DND-41 (cell line): ENCODE measurements at regions not wholly inside any gene's neighbourhood (a gene's known extent, or its start where the extent isn't known, plus 50 kb on each side); places are given as distances from the start of the nearest gene placed in this dataset.
A peak's percentile ranks its signal among the peaks of the same experiment; 100 is the strongest.

Experiments
- ATAC-seq: fragments of 200-7000 bp; cut with Tn5 transposase; 3 replicates; pipeline ENCODE4 v1.9.1; 2021; ENCODE audit warnings: low read depth; ENCODE audit not compliant: insufficient read depth
- DNase-seq: peaks from one replicate; pipeline ENCODE4 v3.0.0-alpha.2; 2020
- H2AFZ ChIP-seq: 2 replicates; pipeline ENCODE4 v1.6.0; 2012; ENCODE audit warnings: low read depth, low read length
- H3K27ac ChIP-seq: 2 replicates; pipeline ENCODE4 v1.5.1; 2012; ENCODE audit warnings: low read length, inconsistent platforms
- H3K27me3 ChIP-seq: fragments of 200-600 bp; sonication (generic); 2 replicates; pipeline ENCODE4 v1.6.0; 2012; ENCODE audit warnings: low read length, mild to moderate bottlenecking, inconsistent platforms; ENCODE audit not compliant: insufficient read depth, poor library complexity
- H3K36me3 ChIP-seq: 2 replicates; pipeline ENCODE4 v1.5.1; 2012; ENCODE audit warnings: low read length, inconsistent platforms; ENCODE audit not compliant: insufficient read depth
- H3K4me1 ChIP-seq: 2 replicates; pipeline ENCODE4 v1.5.1; 2012; ENCODE audit warnings: mild to moderate bottlenecking, low read length; ENCODE audit not compliant: insufficient read depth
- H3K4me2 ChIP-seq: 2 replicates; pipeline ENCODE4 v1.6.0; 2012; ENCODE audit warnings: mild to moderate bottlenecking, moderate library complexity, low read length, inconsistent platforms; ENCODE audit not compliant: insufficient read depth
- H3K4me3 ChIP-seq, 2 experiments: fragments of 200-600 bp in 1 of 2; shearing (Covaris generic) in 1 of 2; 2 replicates each; pipeline ENCODE4 v1.5.1; 2012 to 2016; ENCODE audit warnings: inconsistent platforms in 2 of 2, low read length in 2 of 2, mild to moderate bottlenecking in 2 of 2, low read depth in 1 of 2, moderate library complexity in 1 of 2
- H3K79me2 ChIP-seq: 2 replicates; pipeline ENCODE4 v1.6.0; 2012; ENCODE audit warnings: low read length, inconsistent platforms; ENCODE audit not compliant: insufficient read depth
- H3K9ac ChIP-seq: 2 replicates; pipeline ENCODE4 v1.6.0; 2012; ENCODE audit warnings: low read depth, mild to moderate bottlenecking, inconsistent platforms, low read length, moderate library complexity
- H3K9me3 ChIP-seq: 2 replicates; pipeline ENCODE4 v1.5.1; 2012; ENCODE audit warnings: low read length, moderate library complexity, mild to moderate bottlenecking, inconsistent platforms; ENCODE audit not compliant: insufficient read depth, severe bottlenecking
- H4K20me1 ChIP-seq: 2 replicates; pipeline ENCODE4 v1.6.0; 2012; ENCODE audit warnings: low read length; ENCODE audit not compliant: insufficient read depth
- EZH2 ChIP-seq: IDR thresholded peaks from 3 replicates; pipeline ENCODE4 v1.6.1; 2012; ENCODE audit warnings: borderline replicate concordance, low read depth, mild to moderate bottlenecking, moderate library complexity, low read length, inconsistent platforms; ENCODE audit not compliant: severe bottlenecking
- TF ChIP-seq, protein P1 (sequence below): IDR thresholded peaks from 2 replicates; pipeline ENCODE4 v1.5.1; 2012; ENCODE audit warnings: borderline replicate concordance, low read length, moderate library complexity, mild to moderate bottlenecking; ENCODE audit not compliant: poor library complexity, severe bottlenecking; ENCODE audit errors: extremely low read depth

- Histone ChIP-seq H3K9ac (no peak overlapping the region), H3K4me1 (no peaks in the 10 kb centered on the region), H3K9me3 (peaks cover 5% of the 10 kb centered on the region), H3K27me3 (no peaks in the 10 kb centered on the region), H3K27ac (no peak overlapping the region), H3K4me3 (no peak overlapping the region), H4K20me1 (no peaks in the 10 kb centered on the region), H2AFZ (no peak overlapping the region), H3K4me2 (no peak overlapping the region), H3K79me2 (no peaks in the 10 kb centered on the region), H3K36me3 (no peaks in the 10 kb centered on the region)
- ATAC-seq (no peak), DNase-seq (no peak)
- TF ChIP-seq EZH2 = no peak
- TF ChIP-seq, protein P1, sequence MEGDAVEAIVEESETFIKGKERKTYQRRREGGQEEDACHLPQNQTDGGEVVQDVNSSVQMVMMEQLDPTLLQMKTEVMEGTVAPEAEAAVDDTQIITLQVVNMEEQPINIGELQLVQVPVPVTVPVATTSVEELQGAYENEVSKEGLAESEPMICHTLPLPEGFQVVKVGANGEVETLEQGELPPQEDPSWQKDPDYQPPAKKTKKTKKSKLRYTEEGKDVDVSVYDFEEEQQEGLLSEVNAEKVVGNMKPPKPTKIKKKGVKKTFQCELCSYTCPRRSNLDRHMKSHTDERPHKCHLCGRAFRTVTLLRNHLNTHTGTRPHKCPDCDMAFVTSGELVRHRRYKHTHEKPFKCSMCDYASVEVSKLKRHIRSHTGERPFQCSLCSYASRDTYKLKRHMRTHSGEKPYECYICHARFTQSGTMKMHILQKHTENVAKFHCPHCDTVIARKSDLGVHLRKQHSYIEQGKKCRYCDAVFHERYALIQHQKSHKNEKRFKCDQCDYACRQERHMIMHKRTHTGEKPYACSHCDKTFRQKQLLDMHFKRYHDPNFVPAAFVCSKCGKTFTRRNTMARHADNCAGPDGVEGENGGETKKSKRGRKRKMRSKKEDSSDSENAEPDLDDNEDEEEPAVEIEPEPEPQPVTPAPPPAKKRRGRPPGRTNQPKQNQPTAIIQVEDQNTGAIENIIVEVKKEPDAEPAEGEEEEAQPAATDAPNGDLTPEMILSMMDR = no peak
Observed at GRCh38 chr4:97359826-97360225, 783.5 kb downstream of the STPG2 start.

DNA sequence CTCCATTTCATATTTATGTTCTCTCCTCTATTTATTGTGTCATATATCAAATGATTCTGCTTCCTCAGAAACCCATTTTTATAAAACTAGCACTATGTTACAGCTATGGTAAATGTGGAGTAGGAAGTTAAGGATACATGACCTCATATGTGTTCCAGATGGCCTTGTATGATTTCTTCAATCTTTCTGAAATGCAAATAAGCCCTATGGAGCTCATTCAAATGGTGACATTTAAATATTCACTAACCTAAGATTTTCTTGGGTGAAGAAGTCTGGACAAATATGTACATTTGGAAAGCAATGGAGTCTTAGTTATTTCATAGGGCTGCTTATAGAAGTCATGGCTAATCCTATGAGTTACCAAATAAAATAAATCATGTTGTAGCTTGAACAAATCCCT, 782.5 kb downstream of the STPG2 start:
- DNase-seq (no peak), ATAC-seq (no peak)
- Histone ChIP-seq H3K4me2 (no peak overlapping the region), H3K79me2 (no peaks in the 10 kb centered on the region), H3K27ac (no peak overlapping the region), H3K9me3 (peaks cover 5% of the 10 kb centered on the region), H3K4me3 (no peak overlapping the region), H2AFZ (no peak overlapping the region), H3K27me3 (no peaks in the 10 kb centered on the region), H3K4me1 (no peaks in the 10 kb centered on the region), H4K20me1 (no peaks in the 10 kb centered on the region), H3K9ac (no peak overlapping the region), H3K36me3 (no peaks in the 10 kb centered on the region)
- no peak for TF ChIP-seq EZH2
- TF ChIP-seq, protein P1 = no peak

DNA sequence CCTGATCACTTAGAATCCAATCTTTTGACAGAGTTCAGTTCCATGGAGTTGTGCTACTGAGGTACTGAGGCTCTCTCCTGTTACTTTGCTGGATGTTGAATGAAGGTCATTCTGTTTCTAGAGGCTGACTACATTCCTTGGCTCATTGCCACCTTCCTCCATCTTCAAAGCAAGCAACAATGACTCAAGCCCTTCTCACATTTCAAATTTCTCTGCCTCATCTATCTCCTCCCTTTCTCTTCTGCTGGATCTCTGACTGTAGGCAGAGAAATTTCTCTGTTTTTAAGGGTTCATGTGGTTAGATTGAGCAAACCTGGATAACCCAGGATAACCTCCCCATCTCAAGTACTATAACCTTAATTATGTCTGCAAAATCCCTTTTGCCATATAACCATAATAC, 775.4 kb downstream of the STPG2 start:
- Histone ChIP-seq H3K9me3 (peaks cover 4% of the 10 kb centered on the region), H3K4me2 (no peak overlapping the region), H3K36me3 (no peaks in the 10 kb centered on the region), H3K4me3 (no peak overlapping the region), H3K27me3 (no peaks in the 10 kb centered on the region), H4K20me1 (no peaks in the 10 kb centered on the region), H3K79me2 (no peaks in the 10 kb centered on the region), H2AFZ (peak overlapping the region; percentile 44; the same call in 1 of the 2 replicates), H3K27ac (no peak overlapping the region), H3K9ac (no peak overlapping the region), H3K4me1 (no peaks in the 10 kb centered on the region)
- TF ChIP-seq, protein P1 = no peak
- no peak for TF ChIP-seq EZH2
- DNase-seq = no peak
- ATAC-seq = no peak

- Histone ChIP-seq H2AFZ (no peak overlapping the region), H3K4me2 (no peak overlapping the region)
Observed at GRCh38 chr4:97370568-97370967, 772.7 kb downstream of the STPG2 start.

More at GRCh38 chr4:97370568-97370967, 772.7 kb downstream of the STPG2 start:
- no peak overlapping the region for H3K4me3 ChIP-seq
- no peak overlapping the region for H3K27ac ChIP-seq
- H3K27me3 ChIP-seq = no peaks in the 10 kb centered on the region
- no peaks in the 10 kb centered on the region for H3K4me1 ChIP-seq
- H3K9me3 ChIP-seq = peaks cover 5% of the 10 kb centered on the region
- no peaks in the 10 kb centered on the region for H3K79me2 ChIP-seq
- no peak for TF ChIP-seq EZH2
- TF ChIP-seq, protein P1 = no peak
- H3K9ac ChIP-seq = no peak overlapping the region
- no peaks in the 10 kb centered on the region for H3K36me3 ChIP-seq
- DNase-seq = no peak
- ATAC-seq = no peak
- no peaks in the 10 kb centered on the region for H4K20me1 ChIP-seq
